H1 (cell line): ENCODE measurements at regions not wholly inside any gene's neighbourhood (a gene's known extent, or its start where the extent isn't known, plus 50 kb on each side); places are given as distances from the start of the nearest gene placed in this dataset.

Experiments
- CTCF ChIA-PET: fragments of 300-600 bp; sonication (Branson Sonifier 250); formaldehyde crosslinking; loops from one replicate; lab custom pipeline; 2021; ENCODE audit not compliant: partially characterized antibody; lab: Charles Lee
- POLR2A ChIA-PET: fragments of 300-600 bp; sonication (Branson Sonifier 250); formaldehyde crosslinking; loops from one replicate; lab custom pipeline; 2021; ENCODE audit warnings: inconsistent platforms; ENCODE audit not compliant: partially characterized antibody; lab: Charles Lee
- DNase-seq, 2 experiments: peaks; one replicate each; pipeline versions ENCODE4 v3.0.0 to v3.0.0-alpha.2; 2010 to 2022; ENCODE audit warnings: low spot score in 2 of 2, low read depth in 1 of 2, mixed read lengths in 1 of 2
- FAIRE-seq: peaks from 2 replicates; lab custom pipeline; 2011; peaks lifted over from hg19 to GRCh38; lab: Jason Lieb, UNC
- H2AFZ ChIP-seq: 2 replicates; pipeline ENCODE4 v1.8.1; 2012; ENCODE audit warnings: low read length, inconsistent platforms
- H2AK5ac ChIP-seq: 2 replicates; pipeline ENCODE4 v1.6.1; 2013; ENCODE audit warnings: low read depth, low read length
- H2BK120ac ChIP-seq: replicated peaks from 2 replicates; pipeline ENCODE3; 2013; ENCODE audit warnings: low read depth, low read length, inconsistent platforms
- H2BK12ac ChIP-seq: 2 replicates; pipeline ENCODE4 v1.6.1; 2013; ENCODE audit warnings: low read depth, low read length
- H2BK15ac ChIP-seq: 2 replicates; pipeline ENCODE4 v1.6.1; 2013; ENCODE audit warnings: low read length
- H2BK20ac ChIP-seq: 2 replicates; pipeline ENCODE4 v1.6.1; 2013; ENCODE audit warnings: low read length
- H2BK5ac ChIP-seq: 2 replicates; pipeline ENCODE4 v1.6.1; 2013; ENCODE audit warnings: low read depth, low read length
- H3K14ac ChIP-seq: 2 replicates; pipeline ENCODE4 v1.6.1; 2013; ENCODE audit warnings: inconsistent platforms; ENCODE audit not compliant: insufficient read length
- H3K18ac ChIP-seq: 2 replicates; pipeline ENCODE4 v1.6.1; 2013; ENCODE audit warnings: low read length; ENCODE audit errors: extremely low read depth
- H3K23ac ChIP-seq: 2 replicates; pipeline ENCODE4 v1.6.1; 2013; ENCODE audit warnings: inconsistent platforms; ENCODE audit not compliant: insufficient read length
- H3K23me2 ChIP-seq: 2 replicates; pipeline ENCODE4 v1.6.1; 2013; ENCODE audit warnings: low read depth, low read length
- H3K27ac ChIP-seq: 2 replicates; pipeline ENCODE4 v1.6.1; 2011; ENCODE audit warnings: low read depth, low read length, inconsistent platforms
- H3K27me3 ChIP-seq, 4 experiments: replicated peaks in 1 of 4; 1 replicate in 1 of 4; 2 replicates in 3 of 4; pipeline versions ENCODE4 v1.6.1 to v1.8.1; 2011 to 2013; ENCODE audit warnings: low read length in 3 of 4, mild to moderate bottlenecking in 3 of 4, inconsistent platforms in 2 of 4, mixed read lengths in 2 of 4, moderate library complexity in 1 of 4; ENCODE audit not compliant: control insufficient read depth in 3 of 4, insufficient read depth in 3 of 4; ENCODE audit errors: extremely low read depth in 1 of 4
- H3K36me3 ChIP-seq, 4 experiments: 2 replicates each; pipeline versions ENCODE4 v1.6.1 to v1.8.1; 2011 to 2013; ENCODE audit warnings: mild to moderate bottlenecking in 4 of 4, low read length in 3 of 4, moderate library complexity in 2 of 4, control low read depth in 1 of 4, inconsistent platforms in 1 of 4; ENCODE audit not compliant: insufficient read depth in 4 of 4, control insufficient read depth in 2 of 4
- H3K4ac ChIP-seq: replicated peaks from 2 replicates; pipeline ENCODE3; 2013; ENCODE audit warnings: low read length, low read depth, mixed read lengths, inconsistent platforms; ENCODE audit not compliant: insufficient read length
- H3K4me1 ChIP-seq, 4 experiments: replicated peaks in 1 of 4; 1 replicate in 1 of 4; 2 replicates in 3 of 4; pipeline versions ENCODE4 v1.6.1 to v1.8.1; 2011 to 2013; ENCODE audit warnings: low read length in 3 of 4, inconsistent platforms in 2 of 4, mixed read lengths in 1 of 4; ENCODE audit not compliant: insufficient read depth in 4 of 4, control insufficient read depth in 3 of 4
- H3K4me2 ChIP-seq, 2 experiments: 2 replicates each; pipeline versions ENCODE4 v1.6.1 to v1.8.1; 2011 to 2013; ENCODE audit warnings: low read depth in 2 of 2, low read length in 2 of 2, control low read depth in 1 of 2, inconsistent platforms in 1 of 2, mild to moderate bottlenecking in 1 of 2; ENCODE audit not compliant: insufficient read depth in 1 of 2
- H3K4me3 ChIP-seq, 4 experiments: fragments of 200-600, 300-600 bp in 1 of 4; sonication (generic), shearing (Covaris generic), sonication (Bioruptor Twin) in 1 of 4; 2 replicates each; pipeline versions ENCODE4 v1.5.1 to v1.8.1; 2011 to 2016; ENCODE audit warnings: low read length in 4 of 4, low read depth in 3 of 4, control low read depth in 2 of 4, inconsistent platforms in 2 of 4, mild to moderate bottlenecking in 2 of 4, mixed read lengths in 1 of 4, moderate library complexity in 1 of 4; ENCODE audit not compliant: insufficient read depth in 2 of 4; ENCODE audit errors: extremely low read depth in 1 of 4
- H3K56ac ChIP-seq: replicated peaks from 2 replicates; pipeline ENCODE3; 2013; ENCODE audit warnings: low read depth, mild to moderate bottlenecking, mixed read lengths, low read length, inconsistent platforms; ENCODE audit not compliant: insufficient read length
- H3K79me1 ChIP-seq: 2 replicates; pipeline ENCODE4 v1.6.1; 2013; ENCODE audit warnings: low read depth, low read length, control low read depth
- H3K79me2 ChIP-seq, 2 experiments: 2 replicates each; pipeline versions ENCODE4 v1.6.1 to v1.8.1; 2012 to 2013; ENCODE audit warnings: low read length in 2 of 2, mild to moderate bottlenecking in 2 of 2, inconsistent platforms in 1 of 2; ENCODE audit not compliant: insufficient read depth in 2 of 2, control insufficient read depth in 1 of 2
- H3K9ac ChIP-seq, 4 experiments: replicated peaks in 1 of 4; 1 replicate in 1 of 4; 2 replicates in 3 of 4; pipeline versions ENCODE4 v1.6.1 to v1.8.1; 2011 to 2013; ENCODE audit warnings: low read depth in 3 of 4, low read length in 3 of 4, control low read depth in 2 of 4, mild to moderate bottlenecking in 2 of 4, moderate library complexity in 2 of 4, inconsistent platforms in 1 of 4; ENCODE audit errors: extremely low read depth in 1 of 4
- H3K9me3 ChIP-seq, 2 experiments: 2 replicates each; pipeline versions ENCODE4 v1.6.1 to v1.8.1; 2012 to 2013; ENCODE audit warnings: mild to moderate bottlenecking in 2 of 2, moderate library complexity in 2 of 2, control low read depth in 1 of 2, inconsistent platforms in 1 of 2, low read depth in 1 of 2, low read length in 1 of 2, mixed read lengths in 1 of 2; ENCODE audit not compliant: insufficient read depth in 2 of 2
- H4K20me1 ChIP-seq, 2 experiments: replicated peaks in 1 of 2; 2 replicates each; pipeline versions ENCODE3 to v1.8.1; 2011 to 2013; ENCODE audit warnings: inconsistent platforms in 2 of 2, low read length in 2 of 2, mild to moderate bottlenecking in 1 of 2; ENCODE audit not compliant: insufficient read depth in 2 of 2, control insufficient read depth in 1 of 2
- H4K5ac ChIP-seq: 2 replicates; pipeline ENCODE4 v1.6.1; 2013; ENCODE audit warnings: low read length, low read depth, mixed read lengths, inconsistent platforms; ENCODE audit not compliant: insufficient read length
- H4K8ac ChIP-seq: 2 replicates; pipeline ENCODE4 v1.8.0; 2013; ENCODE audit warnings: mild to moderate bottlenecking, moderate library complexity, low read length, inconsistent platforms; ENCODE audit not compliant: insufficient read depth; ENCODE audit errors: extremely low read depth
- H4K91ac ChIP-seq: replicated peaks from 2 replicates; pipeline ENCODE3; 2013; ENCODE audit warnings: low read length, mixed read lengths, inconsistent platforms; ENCODE audit not compliant: insufficient read length
- ATF2 ChIP-seq: IDR thresholded peaks from 2 replicates; pipeline ENCODE4 v1.6.1; 2012; ENCODE audit warnings: low read length, inconsistent platforms
- BACH1 ChIP-seq: IDR thresholded peaks from 2 replicates; pipeline ENCODE4 v1.6.1; 2012; ENCODE audit warnings: low read length, improper control_type of control experiment
- CEBPB ChIP-seq: IDR thresholded peaks from 2 replicates; pipeline ENCODE4 v1.6.1; 2012; ENCODE audit warnings: low read depth, low read length
- E2F6 ChIP-seq: IDR thresholded peaks from 2 replicates; pipeline ENCODE4 v1.6.1; 2012; ENCODE audit warnings: inconsistent platforms
- EGR1 ChIP-seq: IDR thresholded peaks from 2 replicates; pipeline ENCODE4 v1.6.1; 2011; ENCODE audit warnings: low read depth, low read length, borderline replicate concordance
- HDAC2 ChIP-seq, 2 experiments: fragments of 300-600 bp in 1 of 2; sonication (generic) in 1 of 2; IDR thresholded peaks; 2 replicates each; pipeline ENCODE4 v1.6.1; 2011 to 2012; ENCODE audit warnings: low read depth in 2 of 2, low read length in 2 of 2, mild to moderate bottlenecking in 2 of 2, moderate library complexity in 2 of 2, borderline replicate concordance in 1 of 2, inconsistent platforms in 1 of 2
- NANOG ChIP-seq: IDR thresholded peaks from 2 replicates; pipeline ENCODE4 v1.6.1; 2011; ENCODE audit warnings: low read length, low read depth, mild to moderate bottlenecking, inconsistent platforms; ENCODE audit not compliant: insufficient read depth, poor library complexity, severe bottlenecking
- PHF8 ChIP-seq: fragments of 200-600 bp; sonication (generic); conservative IDR thresholded peaks from 2 replicates; pipeline ENCODE4 v1.7.1; 2012; ENCODE audit warnings: low read depth, mild to moderate bottlenecking, inconsistent platforms, low read length, moderate library complexity
- POLR2AphosphoS5 ChIP-seq: IDR thresholded peaks from 2 replicates; pipeline ENCODE4 v1.6.1; 2011; ENCODE audit warnings: low read depth, low read length
- SIX5 ChIP-seq: IDR thresholded peaks from 2 replicates; pipeline ENCODE4 v1.6.1; 2011; ENCODE audit warnings: mild to moderate bottlenecking, low read depth, low read length
- SUZ12 ChIP-seq: fragments of 200-600 bp; sonication (generic); IDR thresholded peaks from 2 replicates; pipeline ENCODE4 v1.6.1; 2012; ENCODE audit warnings: mild to moderate bottlenecking, inconsistent platforms, low read length, moderate library complexity, mixed read lengths
- TBP ChIP-seq: IDR thresholded peaks from 2 replicates; pipeline ENCODE4 v1.6.1; 2011; ENCODE audit warnings: low read depth, low read length, improper control_type of control experiment
- YY1 ChIP-seq: IDR thresholded peaks from 2 replicates; pipeline ENCODE4 v1.6.1; 2011; ENCODE audit warnings: low read depth, mild to moderate bottlenecking, low read length
- WGBS, 2 experiments: shearing (Covaris generic) in 1 of 2; methylation state at CpG; one replicate each; pipeline versions ENCODE4 v1.1.6 to v1.1.7; 2013 to 2015; ENCODE audit warnings: low lambda C conversion rate in 2 of 2, mixed read lengths in 2 of 2, inconsistent platforms in 1 of 2, low coverage in 1 of 2, missing lambda C conversion rate in 1 of 2; ENCODE audit not compliant: insufficient replicate concordance in 2 of 2, insufficient coverage in 1 of 2, insufficient read length in 1 of 2; ENCODE audit errors: extremely low coverage in 1 of 2, missing lambda C conversion rate in 1 of 2; 5-methylcytosine and 5-hydroxymethylcytosine counted together

- Histone ChIP-seq H2BK20ac (no peak overlapping the region), H2BK5ac (no peak overlapping the region), H3K56ac (no peak overlapping the region), H4K8ac (no peak overlapping the region), H2BK120ac (no peak overlapping the region), H3K18ac (no peak overlapping the region), H3K4me2 (no peak overlapping the region), H3K27me3 (no peaks in the 10 kb centered on the region), H2BK12ac (no peak overlapping the region), H3K14ac (no peak overlapping the region), H4K5ac (no peak overlapping the region), H3K36me3 (no peaks in the 10 kb centered on the region), H3K4me3 (no peak overlapping the region), H3K27ac (no peak overlapping the region), H3K79me1 (no peaks in the 10 kb centered on the region), H3K79me2 (no peaks in the 10 kb centered on the region; a peak in 1 of 4 replicates), H4K91ac (no peak overlapping the region), H2BK15ac (no peak overlapping the region), H3K9ac (no peak overlapping the region), H4K20me1 (no peaks in the 10 kb centered on the region), H3K23me2 (no peaks in the 10 kb centered on the region), H3K4me1 (0 out of 7 replicates have a peak, but pooled peaks cover 0 to 2% (median 0%) of the 10 kb centered on the region in 4 experiments), H3K23ac (no peak overlapping the region), H2AK5ac (no peak overlapping the region), H3K9me3 (no peaks in the 10 kb centered on the region), H2AFZ (no peak overlapping the region), H3K4ac (no peak overlapping the region)
- WGBS, 2 experiments = 93% methylated on average over 8 of the region's 8 CpGs; no CpG with 5 or more reads in 1 of the 2 experiments
- CTCF ChIA-PET = interaction anchor here (0.9 to 2.4 kb wide), 3 partner anchors 11 to 59 kb away, joined by 3 to 11 read pairs (median 5); no protein-coding TSS in a partner anchor
- FAIRE-seq (no peak), DNase-seq (no peak)
- POLR2A ChIA-PET = no interaction called here
- no peak for TF ChIP-seq YY1
- TF ChIP-seq E2F6 = no peak
- no peak for TF ChIP-seq SUZ12
- TF ChIP-seq SIX5 = no peak
- no peak for TF ChIP-seq CEBPB
- TF ChIP-seq BACH1 = no peak
- TF ChIP-seq PHF8 = no peak
- TF ChIP-seq EGR1 = no peak
- no peak for TF ChIP-seq POLR2AphosphoS5
- TF ChIP-seq HDAC2 (IDR thresholded peaks at IDR 0.05; ENCODE audit: borderline replicate concordance in 1 of 2, low read depth in 2 of 2, low read length in 2 of 2) = no peak
- no peak for TF ChIP-seq TBP
- no peak for TF ChIP-seq NANOG
- TF ChIP-seq ATF2 = no peak
Observed at GRCh38 chr7:32416846-32417245, 73.3 kb downstream of the LSM5 start.
